Naive thymus-derived CD8-positive, alpha-beta T cell (primary cell): ENCODE measurements at regions not wholly inside any gene's neighbourhood (a gene's known extent, or its start where the extent isn't known, plus 50 kb on each side); places are given as distances from the start of the nearest gene placed in this dataset.
A peak's percentile ranks its signal among the peaks of the same experiment; 100 is the strongest.

ENCODE experiments used
- ATAC-seq, 2 donors: fragments of 150-1000 bp; cut with Tn5 transposase in 1 of 2; sonication (Bioruptor Pico), chemical (Tn5 transposase) in 1 of 2; 1 replicate in 1 of 2; 2 replicates in 1 of 2; pipeline ENCODE4 v1.10.0; 2021; ENCODE audit warnings: mild to moderate bottlenecking in 2 of 2, moderate library complexity in 2 of 2
- POLR2A ChIA-PET: fragments of 350-600 bp; sonication (Branson Sonifier 250); formaldehyde crosslinking; loops from one replicate; lab custom pipeline; 2021; ENCODE audit warnings: antibody characterized with exemption; lab: Charles Lee
- DNase-seq, 10 donors: peaks; one replicate each; pipeline versions ENCODE4 v3.0.0 to v3.0.0-alpha.2; 2020 to 2022
- H3K27ac Mint-ChIP-seq, 10 donors: one replicate each; pipeline ENCODE4 v1.8.0; 2020 to 2022; ENCODE audit warnings: mild to moderate bottlenecking in 10 of 10, mixed read lengths in 10 of 10, moderate library complexity in 4 of 10, inconsistent platforms in 1 of 10
- H3K27me3 Mint-ChIP-seq, 5 donors: one replicate each; pipeline ENCODE4 v1.8.0; 2021 to 2022; ENCODE audit warnings: mixed read lengths in 5 of 5
- H3K36me3 Mint-ChIP-seq, 3 donors: one replicate each; pipeline ENCODE4 v1.8.0; 2020 to 2022; ENCODE audit warnings: mixed read lengths in 3 of 3, mild to moderate bottlenecking in 2 of 3, inconsistent platforms in 1 of 3
- H3K4me1 Mint-ChIP-seq, 4 donors: one replicate each; pipeline ENCODE4 v1.8.0; 2021 to 2022; ENCODE audit warnings: mixed read lengths in 4 of 4
- H3K4me3 Mint-ChIP-seq, 10 donors: one replicate each; pipeline ENCODE4 v1.8.0; 2020 to 2022; ENCODE audit warnings: mild to moderate bottlenecking in 10 of 10, mixed read lengths in 10 of 10, moderate library complexity in 6 of 10, inconsistent platforms in 1 of 10
- H3K9me3 Mint-ChIP-seq, 9 donors: one replicate each; pipeline ENCODE4 v1.8.0; 2020 to 2022; ENCODE audit warnings: mixed read lengths in 9 of 9, mild to moderate bottlenecking in 3 of 9, inconsistent platforms in 1 of 9, moderate library complexity in 1 of 9

DNA sequence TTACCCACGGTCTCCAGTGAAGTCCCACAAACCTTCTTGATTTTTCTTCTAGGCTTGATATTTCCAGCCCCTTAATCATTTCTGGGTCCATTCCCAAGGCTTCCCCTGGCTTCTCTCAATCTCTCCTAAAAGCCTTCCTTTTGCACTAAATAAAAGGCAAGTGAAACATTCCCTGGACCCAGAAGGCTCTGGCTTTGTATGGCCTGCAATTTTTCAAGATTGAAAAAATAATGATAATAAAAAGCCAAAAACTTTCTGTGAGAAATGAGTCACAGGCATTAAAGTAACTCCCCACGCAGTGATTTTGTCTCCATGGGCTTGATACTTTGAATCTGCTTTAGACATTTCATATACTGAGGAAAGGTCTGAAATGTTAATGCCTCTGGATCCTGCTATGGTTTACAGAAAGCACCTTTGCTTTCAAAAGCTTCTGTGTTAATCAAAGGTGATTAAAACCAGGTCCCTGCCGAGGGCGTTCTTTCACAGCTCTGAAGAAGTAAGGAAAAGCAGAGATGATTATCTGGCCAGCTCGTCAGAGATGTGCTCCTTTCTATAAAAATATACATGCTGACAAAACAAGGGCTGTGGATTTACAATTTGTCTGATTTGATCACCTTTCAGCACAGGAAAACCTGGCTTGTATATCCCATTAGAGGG lies 118.9 kb upstream of the TMEM72 start:
- Mint-ChIP-seq H3K9me3 (peaks cover 0 to 2% (median 0%) of the 10 kb centered on the region in 9 donors), H3K4me1 (peaks cover 0 to 1% (median 0%) of the 10 kb centered on the region in 4 donors), H3K4me3 (no peak overlapping the region), H3K36me3 (no peaks in the 10 kb centered on the region), H3K27ac (no peak overlapping the region), H3K27me3 (peaks cover 8 to 74% (median 26%) of the 10 kb centered on the region in 5 donors)
- DNase-seq (no peak), ATAC-seq (no peak)
- POLR2A ChIA-PET: no interaction called here

DNA sequence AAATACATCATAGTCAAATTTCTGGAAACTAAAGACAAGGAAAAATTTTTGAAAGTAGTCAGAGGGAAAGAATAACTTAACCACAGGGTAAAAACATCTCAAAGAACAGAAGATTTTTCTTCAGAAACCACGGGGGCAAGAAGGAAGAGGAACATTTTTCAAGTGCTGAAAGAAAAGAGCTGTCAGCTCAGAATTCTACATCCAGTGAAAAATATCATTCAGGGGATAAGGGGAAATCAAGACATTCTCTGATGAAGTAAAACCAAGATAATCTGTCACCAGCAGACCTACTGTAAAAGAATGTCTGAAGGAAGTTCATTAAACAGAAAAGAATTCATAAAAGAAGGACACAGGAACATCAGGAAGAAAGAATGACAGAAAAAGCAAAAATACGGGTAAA lies 111.2 kb upstream of the TMEM72 start:
- no peak overlapping the region for H3K4me3 Mint-ChIP-seq

DNA sequence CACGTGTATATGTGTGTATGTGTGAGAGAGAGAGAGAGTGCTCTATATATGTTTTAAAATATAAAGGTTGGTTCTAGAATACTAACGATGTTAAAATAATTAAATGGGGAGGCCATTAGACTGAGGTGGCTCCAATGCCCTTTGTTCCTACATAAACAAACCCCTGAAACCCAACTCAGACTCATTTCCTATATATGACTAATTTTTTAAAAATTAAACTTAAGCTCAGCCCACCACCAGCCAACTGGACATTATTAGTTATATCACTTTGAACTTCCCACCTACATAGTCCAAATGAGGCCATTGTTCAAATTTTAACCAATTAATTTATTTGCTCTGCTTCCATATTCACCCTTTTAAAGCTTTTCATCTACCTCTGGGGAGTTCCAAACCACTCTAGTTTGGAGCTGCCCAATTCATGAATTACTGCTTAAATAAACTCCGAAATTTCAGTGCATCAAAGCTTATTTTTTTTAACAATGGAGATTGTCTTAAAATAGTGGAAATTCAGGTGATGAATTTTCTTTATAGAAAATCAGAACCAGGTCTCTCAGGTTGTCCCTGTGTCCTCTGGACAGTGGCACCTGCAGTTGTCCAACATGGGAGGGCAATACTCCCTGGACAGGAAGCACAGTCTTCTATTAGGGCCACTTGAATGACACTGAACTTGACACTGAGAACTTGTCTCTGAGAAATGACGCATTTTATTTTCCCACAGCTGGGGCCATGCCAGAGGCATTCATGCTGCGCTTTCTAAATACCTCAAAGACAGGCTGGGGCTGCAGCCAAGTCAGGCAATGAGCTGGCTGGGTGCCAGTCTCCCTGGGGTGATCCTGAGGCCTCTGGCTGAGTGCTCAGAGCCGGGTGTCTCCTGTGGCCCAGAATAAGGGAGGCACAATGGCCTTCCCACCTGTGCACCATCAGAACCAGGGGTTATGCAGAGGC lies 109.5 kb upstream of the TMEM72 start:
- peaks cover 18 to 50% (median 29%) of the 10 kb centered on the region in 5 donors for H3K27me3 Mint-ChIP-seq
- POLR2A ChIA-PET: no interaction called here
- ATAC-seq: no peak
- peaks cover 0 to 3% (median 0%) of the 10 kb centered on the region in 9 donors for H3K9me3 Mint-ChIP-seq
- H3K36me3 Mint-ChIP-seq: no peaks in the 10 kb centered on the region
- H3K27ac Mint-ChIP-seq: no peak overlapping the region
- H3K4me1 Mint-ChIP-seq: no peaks in the 10 kb centered on the region
- no peak for DNase-seq
- H3K4me3 Mint-ChIP-seq: no peak overlapping the region

More for the DNA sequence above, 111.2 kb upstream of the TMEM72 start:
- POLR2A ChIA-PET: no interaction called here
- no peak overlapping the region for H3K27ac Mint-ChIP-seq
- no peaks in the 10 kb centered on the region for H3K36me3 Mint-ChIP-seq
- peaks cover 0 to under 1% (median 0%) of the 10 kb centered on the region in 9 donors for H3K9me3 Mint-ChIP-seq
- DNase-seq: no peak
- no peak for ATAC-seq
- peaks cover 19 to 47% (median 31%) of the 10 kb centered on the region in 5 donors for H3K27me3 Mint-ChIP-seq
- H3K4me1 Mint-ChIP-seq: no peaks in the 10 kb centered on the region

- Mint-ChIP-seq H3K4me1 (no peaks in the 10 kb centered on the region), H3K36me3 (no peaks in the 10 kb centered on the region), H3K4me3 (no peak overlapping the region), H3K27ac (no peak overlapping the region), H3K9me3 (peaks cover 0 to 3% (median 0%) of the 10 kb centered on the region in 9 donors), H3K27me3 (peaks cover 15 to 38% (median 20%) of the 10 kb centered on the region in 5 donors)
- no peak for DNase-seq
- POLR2A ChIA-PET: no interaction called here
- ATAC-seq: no peak
Observed at GRCh38 chr10:44803862-44804261, 107.3 kb upstream of the TMEM72 start.

GRCh38 chr10:44804661-44805060 lies 106.5 kb upstream of the TMEM72 start:
- Mint-ChIP-seq H3K27me3 (peaks cover 12 to 35% (median 18%) of the 10 kb centered on the region in 5 donors), H3K36me3 (no peaks in the 10 kb centered on the region)

DNA sequence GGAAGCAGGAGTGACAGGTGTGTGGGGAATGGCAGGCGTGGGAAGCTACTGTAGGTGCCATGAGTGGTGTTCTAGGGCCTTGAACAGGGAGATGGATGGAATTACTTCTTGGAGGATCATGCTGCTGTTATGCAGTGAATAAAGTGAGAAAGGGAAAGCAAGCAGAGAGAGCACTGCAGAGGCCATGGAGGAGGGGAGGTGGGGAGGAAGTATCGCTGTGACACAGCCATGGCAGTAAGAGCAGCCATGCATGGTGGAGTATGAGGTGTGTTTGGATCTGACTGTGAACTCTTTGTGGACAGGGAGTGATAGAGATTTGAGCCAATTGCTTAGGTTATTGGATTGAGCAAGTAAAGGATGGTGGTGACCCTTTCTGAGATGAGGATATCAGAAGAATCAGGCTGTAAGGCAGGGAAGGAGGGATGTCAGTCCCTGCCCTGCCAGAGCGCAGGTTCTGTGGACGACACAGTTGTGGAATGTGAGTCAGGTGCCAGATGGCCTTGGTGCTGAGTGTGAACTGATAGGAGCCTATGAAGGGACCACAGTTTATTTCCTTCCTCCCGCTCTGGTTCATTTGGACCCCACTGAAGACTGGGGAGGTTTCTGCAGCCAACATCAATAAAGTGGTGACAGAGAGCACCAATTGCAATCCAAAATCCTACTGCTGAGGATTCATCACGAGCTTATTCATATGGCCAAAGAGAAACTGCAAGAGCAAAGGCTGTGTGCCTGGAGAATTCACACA lies 105.5 kb upstream of the TMEM72 start:
- H3K4me1 Mint-ChIP-seq: no peaks in the 10 kb centered on the region
- POLR2A ChIA-PET: no interaction called here
- peaks cover 0 to 3% (median 0%) of the 10 kb centered on the region in 9 donors for H3K9me3 Mint-ChIP-seq
- H3K4me3 Mint-ChIP-seq: no peak overlapping the region
- ATAC-seq (no peak), DNase-seq (no peak)
- H3K27ac Mint-ChIP-seq: peak overlapping the region in 1 of 10 donors; percentile 24
- peaks cover 12 to 38% (median 18%) of the 10 kb centered on the region in 5 donors for H3K27me3 Mint-ChIP-seq
- no peaks in the 10 kb centered on the region for H3K36me3 Mint-ChIP-seq

More at GRCh38 chr10:44804661-44805060, 106.5 kb upstream of the TMEM72 start:
- Mint-ChIP-seq H3K4me1 (no peaks in the 10 kb centered on the region), H3K9me3 (peaks cover 0 to 3% (median 0%) of the 10 kb centered on the region in 9 donors), H3K27ac (no peak overlapping the region), H3K4me3 (no peak overlapping the region)
- POLR2A ChIA-PET: no interaction called here
- DNase-seq: no peak
- no peak for ATAC-seq

GRCh38 chr10:44806950-44807349 lies 104.2 kb upstream of the TMEM72 start:
- no peaks in the 10 kb centered on the region for H3K36me3 Mint-ChIP-seq
- no peaks in the 10 kb centered on the region for H3K4me1 Mint-ChIP-seq
- no peak for DNase-seq
- ATAC-seq: no peak
- H3K27ac Mint-ChIP-seq: no peak overlapping the region
- H3K27me3 Mint-ChIP-seq: peaks cover 12 to 38% (median 16%) of the 10 kb centered on the region in 5 donors
- H3K9me3 Mint-ChIP-seq: peaks cover 0 to 3% (median 0%) of the 10 kb centered on the region in 9 donors
- POLR2A ChIA-PET: no interaction called here
- no peak overlapping the region for H3K4me3 Mint-ChIP-seq

- no peak overlapping the region for H3K27ac Mint-ChIP-seq
- no peaks in the 10 kb centered on the region for H3K4me1 Mint-ChIP-seq
- peaks cover 8 to 34% (median 15%) of the 10 kb centered on the region in 5 donors for H3K27me3 Mint-ChIP-seq
- DNase-seq (no peak), ATAC-seq (no peak)
- H3K4me3 Mint-ChIP-seq: no peak overlapping the region
- POLR2A ChIA-PET: no interaction called here
- H3K36me3 Mint-ChIP-seq: no peaks in the 10 kb centered on the region
- H3K9me3 Mint-ChIP-seq: peaks cover 0 to 3% (median 0%) of the 10 kb centered on the region in 9 donors
Observed at GRCh38 chr10:44807451-44807850, 103.7 kb upstream of the TMEM72 start.

- peaks cover 0 to 14% (median 3%) of the 10 kb centered on the region in 9 donors for H3K9me3 Mint-ChIP-seq
- peaks cover 5 to 26% (median 14%) of the 10 kb centered on the region in 5 donors for H3K27me3 Mint-ChIP-seq
- H3K4me1 Mint-ChIP-seq: no peaks in the 10 kb centered on the region
- no peaks in the 10 kb centered on the region for H3K36me3 Mint-ChIP-seq
- H3K4me3 Mint-ChIP-seq: no peak overlapping the region
- no peak for ATAC-seq
- no peak overlapping the region for H3K27ac Mint-ChIP-seq
- DNase-seq: no peak
- POLR2A ChIA-PET: no interaction called here
Observed at GRCh38 chr10:44809647-44810046, 101.5 kb upstream of the TMEM72 start.

GRCh38 chr10:44811072-44811471 lies 100.1 kb upstream of the TMEM72 start:
- Mint-ChIP-seq H3K4me1 (no peaks in the 10 kb centered on the region), H3K9me3 (peaks cover 0 to 14% (median 3%) of the 10 kb centered on the region in 9 donors), H3K27me3 (peaks cover 0 to 13% (median 7%) of the 10 kb centered on the region in 5 donors), H3K27ac (no peak overlapping the region), H3K36me3 (no peaks in the 10 kb centered on the region), H3K4me3 (no peak overlapping the region)
- no peak for DNase-seq
- ATAC-seq: no peak
- POLR2A ChIA-PET: no interaction called here

- Mint-ChIP-seq H3K9me3 (peaks cover 0 to 14% (median 3%) of the 10 kb centered on the region in 9 donors), H3K4me1 (no peaks in the 10 kb centered on the region), H3K4me3 (no peak overlapping the region), H3K27me3 (peaks cover 6 to 22% (median 7%) of the 10 kb centered on the region in 5 donors), H3K36me3 (no peaks in the 10 kb centered on the region), H3K27ac (no peak overlapping the region)
- no peak for ATAC-seq
- no peak for DNase-seq
- POLR2A ChIA-PET: no interaction called here
Observed at GRCh38 chr10:44813201-44813600, 97.9 kb upstream of the TMEM72 start.

GRCh38 chr10:44814929-44815328 lies 96.2 kb upstream of the TMEM72 start:
- Mint-ChIP-seq H3K9me3 (peaks cover 0 to 14% (median 3%) of the 10 kb centered on the region in 9 donors), H3K4me1 (no peaks in the 10 kb centered on the region), H3K27me3 (peaks cover 6 to 38% (median 13%) of the 10 kb centered on the region in 5 donors), H3K36me3 (no peaks in the 10 kb centered on the region), H3K4me3 (no peak overlapping the region), H3K27ac (no peak overlapping the region)
- ATAC-seq (no peak), DNase-seq (no peak)
- POLR2A ChIA-PET: no interaction called here
